GM03348 (cell line): ENCODE measurements at regions not wholly inside any gene's neighbourhood (a gene's known extent, or its start where the extent isn't known, plus 50 kb on each side); places are given as distances from the start of the nearest gene placed in this dataset.
A peak's percentile ranks its signal among the peaks of the same experiment; 100 is the strongest.
"Not testable (repeated sequence)": the region's sequence is repeated elsewhere in the genome, so short reads cannot be mapped to it uniquely, and the experiment has no call there.

Experiments used
- DNase-seq: peaks from one replicate; pipeline ENCODE4 v3.0.0; 2012; ENCODE audit warnings: low spot score

DNA sequence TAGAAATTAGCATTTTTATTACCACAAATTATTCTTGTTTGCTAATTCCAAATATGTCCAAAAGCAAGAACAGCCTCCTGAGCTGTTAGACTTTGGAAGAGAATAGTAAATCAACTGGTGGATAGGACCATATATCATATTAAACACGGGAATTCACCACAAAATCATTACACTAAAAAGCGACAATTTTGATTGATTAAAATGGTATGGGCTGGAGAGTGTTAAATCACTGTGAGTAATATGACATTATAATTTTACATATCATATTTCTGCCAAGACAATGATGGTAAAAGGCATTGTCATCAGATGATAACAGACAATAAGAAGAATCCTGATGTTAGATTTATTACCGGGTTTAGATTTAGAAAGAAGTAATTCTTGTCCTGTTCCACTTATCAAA is 107.2 kb upstream of the ARRDC3 start:
- DNase-seq, result no peak

DNA sequence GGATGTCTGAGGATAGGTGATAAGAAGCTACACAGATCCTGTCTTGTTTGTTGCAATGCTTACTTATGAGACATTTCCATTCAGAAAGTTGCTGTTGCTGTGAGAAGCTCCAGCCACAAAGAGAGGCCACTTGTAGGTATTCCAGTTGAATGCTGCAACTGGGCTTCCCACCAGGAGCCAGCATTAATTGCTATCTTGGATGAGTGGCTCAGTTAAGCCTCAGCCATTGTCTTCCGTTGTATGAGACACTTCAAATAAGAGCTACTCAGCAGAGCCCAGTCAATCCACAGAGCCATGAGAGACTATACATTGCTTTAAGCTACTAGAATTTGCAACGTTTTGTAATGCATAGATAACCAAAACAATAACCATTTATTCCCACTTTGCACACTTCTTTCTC is 104.3 kb upstream of the ARRDC3 start:
- no peak for DNase-seq

DNA sequence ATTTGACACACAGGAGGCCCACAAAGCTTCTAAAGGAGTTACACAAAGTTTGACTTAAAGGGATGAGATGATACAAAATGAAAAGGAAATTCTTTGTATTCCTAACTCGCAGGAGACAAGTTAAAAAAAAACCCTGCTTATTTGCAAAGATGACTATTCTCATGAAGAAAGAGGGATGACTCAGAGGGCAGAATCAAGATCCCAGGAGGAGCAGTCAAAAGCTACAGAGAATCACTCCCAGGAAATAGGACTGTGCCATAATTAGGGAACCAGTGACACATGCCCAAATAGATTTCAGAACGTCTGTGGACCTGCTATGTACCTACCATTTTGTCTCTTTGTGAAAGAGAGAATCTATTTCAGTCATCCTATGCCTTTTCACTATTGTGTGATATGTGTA is 103.5 kb upstream of the ARRDC3 start:
- peak; percentile 24 for DNase-seq

DNA sequence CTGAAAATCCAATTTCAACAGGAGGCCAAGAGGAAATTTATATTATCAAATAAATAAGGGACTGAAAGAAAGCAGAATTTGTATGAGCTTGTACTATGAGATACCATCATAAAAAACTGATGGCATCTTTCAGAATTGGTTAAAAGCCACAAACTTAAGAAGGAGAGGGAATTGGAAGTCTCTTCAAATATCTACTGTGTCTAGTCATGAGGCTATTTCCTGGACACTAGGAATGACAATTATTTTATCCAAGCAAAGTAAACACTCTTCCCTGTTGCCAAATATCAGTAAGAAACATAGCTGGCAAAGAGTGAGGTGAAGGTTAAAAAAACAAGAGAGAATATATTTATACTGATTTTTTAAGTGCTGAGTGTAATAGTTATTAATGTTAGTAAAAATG is 101.5 kb upstream of the ARRDC3 start:
- no peak for DNase-seq

DNA sequence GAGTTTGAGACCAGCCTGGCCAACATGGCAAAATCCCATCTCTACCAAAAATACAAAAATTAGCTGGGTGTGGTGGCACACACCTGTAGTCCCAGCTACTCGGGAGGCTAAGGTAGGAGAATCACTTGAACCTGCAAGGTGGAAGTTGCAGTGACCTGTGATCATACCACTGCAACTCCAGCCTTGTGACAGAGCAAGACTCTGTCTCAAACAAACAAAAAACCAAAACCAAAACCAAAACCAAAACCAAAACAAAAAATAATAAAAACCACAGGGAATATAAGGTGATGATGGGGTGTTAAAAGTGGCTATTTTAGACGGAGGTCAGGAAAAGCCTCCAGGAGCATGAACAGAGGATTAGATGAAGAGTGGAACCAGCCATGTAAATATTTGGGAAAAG is 96.3 kb upstream of the ARRDC3 start:
- DNase-seq, result not testable (repeated sequence)

DNA sequence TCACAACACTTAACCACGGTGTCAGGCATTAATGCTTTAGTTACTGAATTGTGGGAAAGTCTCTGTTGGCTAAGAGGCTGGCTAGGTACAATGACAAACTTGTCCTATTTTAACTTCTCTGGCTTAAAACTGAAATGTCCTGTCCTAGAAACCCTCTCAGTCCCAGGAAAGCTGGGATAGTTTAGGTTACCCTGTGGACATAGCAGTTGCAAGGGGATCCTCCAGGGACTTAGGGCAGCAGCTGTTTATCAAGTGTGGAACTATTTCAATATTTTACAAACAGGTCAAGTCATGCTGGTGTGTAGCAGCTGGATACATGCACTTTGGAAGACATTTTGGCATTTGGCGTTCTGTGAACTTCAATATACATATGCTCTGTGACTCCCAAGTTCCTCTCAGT is 95.0 kb upstream of the ARRDC3 start:
- DNase-seq, result no peak

DNA sequence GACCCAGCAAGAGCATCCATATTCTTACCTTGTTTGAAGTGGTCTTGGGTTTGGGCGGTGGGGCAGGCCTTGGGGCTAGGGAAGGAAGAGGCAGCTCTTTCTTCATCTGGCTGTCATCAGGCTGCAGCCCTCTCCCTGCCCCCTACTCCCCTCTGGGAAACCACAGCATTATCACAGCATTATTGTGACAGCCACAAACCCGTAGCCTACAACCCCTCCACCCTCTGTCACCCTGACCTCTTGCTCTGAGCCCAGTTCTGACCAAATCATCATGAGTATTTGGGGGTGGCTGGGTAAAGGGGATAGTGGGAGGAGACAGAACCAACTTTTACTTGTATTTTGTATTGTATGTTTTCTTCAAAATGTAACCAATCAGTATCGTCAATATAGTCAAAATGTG is 94.3 kb upstream of the ARRDC3 start:
- no peak for DNase-seq

DNA sequence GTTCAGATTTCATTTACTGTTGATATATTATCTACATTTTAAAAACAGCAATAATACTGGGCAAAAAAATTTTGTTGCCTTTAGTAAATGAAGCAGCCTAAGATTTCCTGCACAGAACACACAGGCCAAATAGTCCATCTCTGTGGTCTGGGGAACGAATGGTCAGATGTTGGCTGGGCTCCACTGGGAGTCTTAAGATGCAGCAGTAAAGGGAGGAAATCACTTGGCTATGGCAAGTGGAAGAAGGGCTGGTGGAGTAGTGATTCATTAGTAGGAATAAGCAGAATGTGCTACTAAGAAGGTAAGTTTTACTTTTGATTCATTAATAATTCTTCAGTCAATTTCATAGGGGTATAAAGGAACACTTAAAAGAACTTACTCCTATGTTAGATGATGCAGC is 91.1 kb upstream of the ARRDC3 start:
- no peak for DNase-seq

DNA sequence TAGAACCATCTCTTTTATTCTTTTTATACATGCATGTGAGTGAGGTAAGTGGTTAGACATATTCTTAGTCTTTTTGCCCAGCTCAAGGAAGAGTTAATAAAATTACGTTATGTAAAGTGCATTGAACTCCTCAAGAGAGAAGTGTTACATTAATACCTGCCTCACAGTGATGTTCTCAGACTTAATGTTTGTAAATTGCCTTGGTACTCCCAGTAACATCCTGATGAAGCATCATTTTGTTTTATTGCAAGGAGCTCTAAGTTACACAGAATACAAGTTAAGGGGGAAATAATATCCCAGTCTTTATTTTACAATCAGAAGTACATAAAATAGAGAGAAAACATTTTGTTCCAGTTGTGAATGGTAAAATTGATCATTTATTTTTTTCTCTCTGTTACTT is 89.5 kb upstream of the ARRDC3 start:
- DNase-seq, result no peak

DNA sequence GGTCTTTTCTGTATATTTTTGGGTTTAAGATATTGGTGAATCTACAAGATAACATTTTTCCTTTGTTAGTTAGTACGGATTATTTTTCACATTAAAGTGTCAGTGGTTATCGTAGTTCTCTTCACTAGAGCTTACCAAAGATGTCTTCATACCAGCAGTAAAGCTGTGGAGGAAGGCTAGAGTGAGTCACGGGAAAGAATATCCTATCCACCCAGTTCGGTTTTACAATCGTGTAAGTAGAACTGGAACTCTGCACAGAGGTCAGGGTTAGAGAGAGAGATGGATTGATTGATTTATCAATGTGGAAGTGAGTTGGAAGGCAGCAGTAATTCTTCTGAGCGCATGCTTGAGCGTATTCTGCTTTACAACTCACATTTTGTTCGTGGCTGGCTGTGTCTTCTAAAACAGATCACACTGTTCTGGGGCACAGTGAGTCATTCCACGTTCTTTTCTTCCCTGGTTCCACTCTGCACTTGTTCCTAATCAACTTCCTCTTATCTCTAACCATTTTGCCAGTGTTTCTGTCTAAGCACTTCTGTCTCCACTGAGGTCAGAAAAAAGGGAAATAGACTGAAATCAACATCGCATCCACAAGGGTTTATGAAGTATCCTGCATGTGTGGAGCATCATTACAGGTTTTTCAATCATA is 86.5 kb upstream of the ARRDC3 start:
- no peak for DNase-seq

DNA sequence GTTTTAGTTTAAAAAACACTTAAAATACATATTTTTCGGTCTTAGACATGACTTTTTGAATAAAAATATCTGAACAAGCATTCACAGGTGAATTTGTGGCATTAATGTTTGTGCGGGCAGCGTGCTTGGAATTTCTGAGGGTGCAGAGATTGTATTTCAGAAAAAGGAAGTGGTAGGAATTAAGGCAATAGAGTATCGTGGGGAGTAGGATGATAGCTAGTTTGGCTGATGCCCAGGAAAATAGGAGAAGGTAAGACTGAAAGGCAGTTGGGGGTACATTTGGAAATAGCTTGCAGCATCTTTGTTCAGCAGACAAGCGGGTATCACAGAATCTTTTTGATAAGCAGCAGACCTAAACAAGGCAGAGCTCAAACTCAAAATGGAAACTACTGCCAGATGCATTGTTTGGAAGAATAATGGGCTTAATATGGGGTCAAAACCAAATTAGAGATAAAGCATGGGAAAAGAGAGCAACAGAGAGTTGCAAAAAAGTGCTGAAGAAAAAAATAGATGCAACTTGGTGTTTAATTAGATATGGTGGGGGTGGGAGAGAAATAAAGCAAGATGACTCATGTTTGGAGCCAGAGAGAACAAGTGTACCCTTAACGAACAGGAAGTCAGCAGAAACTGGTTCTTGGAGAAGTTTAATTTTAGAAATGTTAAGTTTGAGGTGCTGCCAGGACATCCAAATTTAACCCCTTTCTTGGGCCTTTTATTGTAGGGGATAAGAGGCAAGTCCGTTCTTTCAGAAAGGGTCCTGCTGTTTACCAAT is 85.7 kb upstream of the ARRDC3 start:
- DNase-seq, result no peak

DNA sequence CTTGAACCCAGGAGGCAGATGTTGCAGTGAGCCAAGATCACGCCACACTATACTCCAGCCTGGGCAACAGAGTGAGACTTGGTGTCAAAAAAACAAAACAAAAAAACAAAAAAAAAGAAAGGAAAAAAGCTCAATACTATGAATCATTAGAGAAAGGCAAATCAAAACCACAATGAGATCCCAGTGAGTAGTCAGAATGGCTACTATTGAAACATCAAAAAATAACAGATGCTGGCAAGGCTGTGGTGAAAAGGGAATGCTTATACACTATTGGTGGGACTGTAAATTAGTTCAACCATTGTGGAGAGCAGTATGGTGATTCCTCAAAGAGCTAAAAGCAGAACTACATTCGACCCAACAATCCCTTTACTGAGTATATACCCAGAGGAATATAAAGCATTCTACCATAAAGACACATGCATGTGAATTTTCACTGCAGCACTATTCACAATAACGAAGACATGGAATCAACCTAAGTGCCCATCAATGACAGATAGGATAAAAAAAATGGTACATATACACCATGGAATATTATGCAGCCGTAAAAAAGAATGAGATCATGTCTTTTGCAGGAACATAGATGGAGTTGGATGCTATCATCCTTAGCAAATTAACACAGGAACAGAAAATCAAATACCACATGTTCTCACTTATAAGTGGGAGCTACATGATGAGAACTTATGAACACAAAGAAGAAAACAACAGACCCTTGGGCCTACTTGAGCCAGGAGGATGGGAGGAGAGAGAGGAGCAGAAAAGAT is 81.9 kb upstream of the ARRDC3 start:
- DNase-seq, result no peak

DNA sequence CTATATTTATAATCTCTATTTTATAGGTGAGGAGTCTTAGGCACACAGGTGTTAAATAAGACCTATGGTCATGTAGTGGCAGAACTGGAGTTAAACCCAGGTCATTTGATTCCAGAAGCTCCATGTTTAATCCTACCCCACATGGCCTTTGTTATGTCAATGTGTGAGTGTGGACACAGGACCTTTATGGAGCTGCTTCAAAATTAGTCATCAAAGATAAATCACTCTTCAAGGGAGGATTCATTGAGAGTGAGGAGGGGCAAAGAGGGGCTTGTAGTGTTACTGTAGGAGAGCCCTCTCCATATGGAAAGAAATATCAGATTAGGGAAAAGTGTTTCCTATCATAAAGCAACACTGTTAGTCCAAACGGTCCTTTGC is 74.6 kb upstream of the ARRDC3 start:
- DNase-seq, result no peak

DNA sequence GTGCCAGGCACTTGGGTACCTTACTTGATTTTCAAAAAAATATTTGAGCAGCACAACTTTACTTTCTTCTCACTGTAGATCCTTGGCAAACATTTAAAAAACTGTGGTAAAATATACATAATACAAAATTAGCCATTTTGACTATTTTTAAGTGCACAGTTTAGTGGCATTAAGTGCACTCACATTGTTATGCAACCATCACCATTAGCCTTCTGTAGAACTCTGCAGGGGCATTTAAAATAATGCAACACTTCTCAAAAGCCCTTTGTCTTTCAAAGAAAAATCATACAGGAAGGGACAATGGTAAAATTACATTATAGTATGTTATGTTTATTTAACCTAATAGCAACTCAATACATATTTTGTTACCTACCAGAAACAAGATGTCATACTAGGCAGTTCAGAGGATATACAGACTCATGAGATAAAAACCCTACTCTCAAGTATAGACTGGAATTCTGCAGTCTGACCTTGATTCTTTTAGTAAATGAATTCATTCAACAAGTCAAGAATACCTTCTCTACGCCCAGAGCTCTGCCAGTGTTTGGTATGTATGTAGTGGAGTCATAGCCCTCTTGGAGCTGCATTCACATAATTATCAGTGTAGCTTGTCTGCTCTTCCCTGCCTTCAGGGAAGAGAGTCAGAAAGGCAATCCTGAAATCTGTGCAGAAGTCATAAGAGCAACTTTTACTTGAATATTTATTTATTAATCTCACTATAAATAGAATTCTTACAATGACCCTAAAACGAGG is 74.0 kb upstream of the ARRDC3 start:
- no peak for DNase-seq

DNA sequence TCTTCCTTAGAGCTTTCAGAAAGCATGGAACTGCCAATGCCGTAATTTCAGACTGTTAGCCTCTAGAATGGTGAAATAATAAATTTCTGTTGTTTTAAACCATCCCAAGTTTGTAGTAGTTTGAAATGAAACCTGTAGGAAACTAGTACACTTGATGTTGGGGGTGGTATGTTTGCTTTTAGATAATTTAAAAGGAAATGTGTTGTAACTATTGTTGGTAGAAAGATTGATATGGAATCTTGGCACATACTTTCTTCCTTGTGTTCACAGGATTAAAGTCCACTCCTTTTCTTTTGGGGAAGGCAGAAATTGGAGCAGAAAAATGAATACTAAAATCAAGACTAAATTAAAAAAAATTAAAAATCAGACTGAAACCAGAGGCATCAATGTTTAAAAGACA is 66.0 kb upstream of the ARRDC3 start:
- no peak for DNase-seq

DNA sequence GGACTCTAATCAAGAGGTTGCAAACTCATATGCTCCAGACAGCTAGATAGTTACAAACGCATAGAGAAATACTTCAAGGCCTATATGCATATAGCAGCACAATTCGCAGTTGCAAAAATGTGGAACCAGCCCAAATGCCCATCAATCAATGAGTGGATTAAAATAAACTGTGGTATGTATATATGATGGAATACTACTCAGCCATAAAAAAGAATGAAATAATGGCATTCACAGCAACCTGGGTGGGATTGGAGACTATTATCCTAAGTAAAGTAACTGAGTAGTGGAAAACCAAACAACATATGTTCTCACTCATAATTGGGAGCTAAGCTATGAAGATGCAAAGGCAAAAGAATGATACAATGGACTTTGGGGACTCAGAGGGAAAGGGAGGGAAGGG is 65.0 kb upstream of the ARRDC3 start:
- DNase-seq, result not testable (repeated sequence)

DNA sequence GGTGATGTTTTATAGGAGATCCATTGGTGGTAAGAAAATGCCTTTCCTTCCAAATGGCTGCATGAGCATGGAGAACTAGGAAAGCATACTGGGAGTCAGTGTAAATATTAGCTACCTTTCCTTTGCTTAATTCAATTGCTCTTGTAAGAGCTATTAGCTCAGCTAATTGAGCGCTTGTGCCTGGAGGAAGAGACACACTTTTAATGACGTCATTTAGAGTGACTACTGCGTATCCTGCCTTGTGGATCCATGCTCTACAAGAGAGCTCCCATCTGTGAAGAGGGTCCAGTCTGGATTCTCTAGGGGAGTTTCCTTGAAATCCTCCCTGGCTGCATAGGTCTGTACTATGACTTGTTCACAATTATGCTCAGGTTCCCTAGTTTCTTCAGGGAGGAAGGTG is 63.8 kb upstream of the ARRDC3 start:
- not testable (repeated sequence) for DNase-seq

DNA sequence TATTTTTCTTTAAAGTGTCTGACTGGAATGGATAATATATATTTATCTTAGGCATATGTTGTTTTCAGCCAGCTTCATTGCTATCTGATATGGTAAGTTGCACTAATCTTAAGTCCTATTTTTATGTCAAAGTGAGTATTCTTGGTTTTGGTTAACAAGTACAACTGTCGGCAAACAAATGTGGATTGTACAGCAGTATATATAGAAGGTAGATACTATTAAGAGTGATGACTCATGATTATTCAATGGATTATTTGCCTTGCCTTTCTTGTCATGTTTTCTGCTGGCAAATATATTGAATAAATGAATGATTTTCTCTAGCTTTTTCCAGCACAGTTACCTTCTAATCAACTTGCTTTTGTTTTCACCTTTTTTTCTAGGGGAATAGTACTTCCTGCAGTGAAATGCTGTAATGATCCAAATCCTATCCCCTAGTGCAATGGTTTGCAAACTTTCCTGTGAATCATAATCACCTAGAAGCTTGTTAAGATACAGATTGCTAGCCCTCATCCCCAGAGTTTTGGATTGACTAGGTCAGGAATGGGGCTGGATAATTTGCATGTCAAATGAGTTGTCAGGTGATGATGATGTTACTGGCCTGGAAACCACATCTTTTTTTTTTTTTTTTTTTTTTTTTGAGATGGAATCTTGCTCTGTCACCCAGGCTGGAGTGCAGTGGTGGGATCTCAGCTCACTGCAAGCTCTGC is 60.8 kb upstream of the ARRDC3 start:
- no peak for DNase-seq

DNA sequence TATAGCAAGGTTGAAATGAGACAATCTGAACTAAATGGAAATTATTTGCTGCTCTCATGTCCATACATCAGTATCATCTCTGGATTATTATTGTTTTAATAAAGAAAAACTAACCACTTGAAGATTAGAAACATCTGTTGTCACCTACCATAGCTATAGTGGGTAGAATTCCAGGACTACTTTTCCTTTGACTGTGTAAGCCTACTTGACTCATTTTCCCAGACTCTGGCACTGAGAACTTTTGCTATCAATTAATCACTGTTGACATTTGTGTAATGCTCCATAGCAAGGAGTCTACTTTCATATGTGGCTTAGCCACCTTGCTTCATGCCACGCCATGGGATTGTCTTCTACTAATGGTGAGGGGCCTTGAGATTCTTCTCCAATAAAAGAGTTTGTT is 59.9 kb upstream of the ARRDC3 start:
- DNase-seq, result peak; percentile 64

DNA sequence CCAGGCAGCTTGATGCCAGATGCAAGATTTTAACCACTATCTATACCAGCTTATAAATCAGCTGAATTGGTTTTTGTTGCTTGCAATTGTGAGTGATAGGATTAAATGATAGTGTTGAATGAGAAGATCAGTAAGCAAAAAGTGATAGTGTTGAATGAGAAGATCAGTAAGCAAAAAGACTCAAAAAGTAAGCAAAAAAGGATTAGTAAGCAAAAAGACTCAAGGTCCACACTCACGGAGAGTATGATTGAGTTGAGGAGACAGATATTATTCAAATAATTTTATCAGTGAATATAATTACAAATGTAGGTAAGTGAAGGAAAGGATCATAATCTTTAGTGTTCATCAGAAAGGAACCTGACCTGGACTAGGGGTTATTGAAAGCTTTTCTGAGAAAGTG is 58.0 kb upstream of the ARRDC3 start:
- no peak for DNase-seq

DNA sequence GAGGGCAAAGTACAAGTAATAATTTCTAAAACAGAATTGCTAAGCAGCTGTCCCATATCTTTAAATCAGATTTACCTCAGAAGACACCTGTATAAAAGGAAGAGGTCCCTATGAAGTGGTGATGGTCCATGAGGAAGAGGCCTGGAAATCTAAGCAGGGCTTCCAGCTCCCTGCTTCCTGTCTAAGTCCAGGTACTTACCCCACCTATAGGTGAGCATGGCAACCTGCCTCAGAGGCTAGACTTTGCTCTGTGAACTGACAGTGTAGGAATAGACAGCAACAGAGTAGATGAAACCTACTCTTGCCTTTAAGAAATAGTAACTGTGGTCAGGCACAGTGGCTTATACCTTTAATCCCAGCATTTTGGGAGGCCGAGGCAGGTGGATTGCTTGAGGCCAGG is 55.8 kb upstream of the ARRDC3 start:
- DNase-seq, result no peak

DNA sequence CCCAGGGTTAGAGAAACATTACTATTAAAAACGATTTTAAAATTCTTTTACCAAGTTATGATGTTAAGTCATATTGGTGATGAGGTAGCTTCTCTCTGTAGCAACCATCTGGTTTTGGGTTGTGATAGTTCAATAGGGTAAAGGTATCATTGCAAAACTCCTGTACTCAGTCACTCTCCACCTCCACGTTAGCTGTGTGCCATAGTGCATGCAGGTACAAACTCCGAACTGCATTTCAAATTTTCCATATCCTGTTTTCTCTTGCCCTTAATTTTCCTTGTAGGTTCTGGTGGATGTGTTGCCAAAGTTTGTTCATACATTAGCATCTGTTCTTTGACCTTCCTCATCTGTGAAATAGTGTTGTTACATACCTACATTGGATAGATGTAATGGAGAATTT is 53.1 kb upstream of the ARRDC3 start:
- DNase-seq, result no peak
